SK-N-SH treated with all-trans-retinoic acid at 6 μM for 48 hours (cell line): ENCODE measurements at regions not wholly inside any gene's neighbourhood (a gene's known extent, or its start where the extent isn't known, plus 50 kb on each side); places are given as distances from the start of the nearest gene placed in this dataset.

Source experiments
- ARNTL ChIP-seq: fragments of 450-650 bp; formaldehyde crosslinking; IDR thresholded peaks from 2 replicates; pipeline ENCODE4 v1.5.0; 2020; ENCODE audit warnings: low read depth, mild to moderate bottlenecking, moderate library complexity, borderline replicate concordance
- BACH2 ChIP-seq: fragments of 250-450 bp; sonication (Bioruptor Pico); IDR thresholded peaks from 2 replicates; pipeline ENCODE4 v1.9.0; 2021; ENCODE audit warnings: mild to moderate bottlenecking, borderline replicate concordance
- GLIS3 ChIP-seq: fragments of 250-450 bp; sonication (Bioruptor Pico); IDR thresholded peaks from 2 replicates; pipeline ENCODE4 v1.5.0; 2020; ENCODE audit warnings: mild to moderate bottlenecking, moderate library complexity
- PPARA ChIP-seq: fragments of 250-450 bp; sonication (Bioruptor Pico); IDR thresholded peaks from 2 replicates; pipeline ENCODE4 v1.5.0; 2020; ENCODE audit warnings: mild to moderate bottlenecking, borderline replicate concordance
- RARB ChIP-seq: fragments of 250-450 bp; sonication (Bioruptor Pico); IDR thresholded peaks from 2 replicates; pipeline ENCODE4 v1.8.0; 2021; ENCODE audit warnings: mild to moderate bottlenecking, moderate library complexity
- SNAI2 ChIP-seq: fragments of 250-450 bp; sonication (Bioruptor Pico); IDR thresholded peaks from 2 replicates; pipeline ENCODE4 v1.5.0; 2020; ENCODE audit warnings: mild to moderate bottlenecking, moderate library complexity
- ZFP3 ChIP-seq: fragments of 250-450 bp; sonication (Bioruptor Pico); IDR thresholded peaks from 2 replicates; pipeline ENCODE4 v1.5.0; 2020; ENCODE audit warnings: mild to moderate bottlenecking, moderate library complexity
- TF ChIP-seq, protein P1 (sequence below): fragments of 250-450 bp; sonication (Bioruptor Pico); IDR thresholded peaks from 2 replicates; pipeline ENCODE4 v1.8.0; 2020; ENCODE audit warnings: mild to moderate bottlenecking, moderate library complexity, borderline replicate concordance
- TF ChIP-seq, protein P2 (sequence below): fragments of 250-450 bp; sonication (Bioruptor Pico); IDR thresholded peaks from 2 replicates; pipeline ENCODE4 v1.5.1; 2020; ENCODE audit warnings: low read depth, mild to moderate bottlenecking, moderate library complexity
- TF ChIP-seq, protein P3 (sequence below): fragments of 250-450 bp; sonication (Bioruptor Pico); IDR thresholded peaks from 2 replicates; pipeline ENCODE4 v1.5.0; 2020; ENCODE audit warnings: mild to moderate bottlenecking, moderate library complexity

DNA sequence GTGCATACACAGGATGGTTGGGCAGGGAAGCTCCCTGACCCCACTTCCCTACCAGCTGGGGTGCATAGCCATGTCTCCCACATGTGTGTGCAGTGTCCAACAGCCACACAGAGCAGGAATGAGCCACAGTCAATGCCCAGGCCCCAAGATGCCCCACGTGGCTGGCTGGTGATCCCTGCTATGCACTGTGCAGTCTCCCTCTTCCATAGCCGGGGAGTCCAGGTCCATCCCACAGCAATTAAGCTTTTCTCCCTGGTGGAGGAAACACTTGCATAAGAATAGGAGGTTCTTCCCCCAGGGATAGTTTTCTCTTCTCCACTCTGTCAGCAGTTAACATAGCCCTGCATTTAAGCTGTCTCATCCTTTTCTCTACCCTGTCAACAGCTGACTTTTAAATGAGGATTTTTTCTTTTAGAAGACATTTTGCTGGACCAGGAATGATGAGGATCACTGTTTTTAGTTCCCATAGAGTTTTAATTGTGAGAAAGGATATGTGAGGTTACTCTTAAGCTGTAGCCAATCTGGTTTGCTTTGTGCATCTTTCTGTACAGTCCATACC is 396.5 kb upstream of the VWC2 start:
- TF ChIP-seq, protein P1, sequence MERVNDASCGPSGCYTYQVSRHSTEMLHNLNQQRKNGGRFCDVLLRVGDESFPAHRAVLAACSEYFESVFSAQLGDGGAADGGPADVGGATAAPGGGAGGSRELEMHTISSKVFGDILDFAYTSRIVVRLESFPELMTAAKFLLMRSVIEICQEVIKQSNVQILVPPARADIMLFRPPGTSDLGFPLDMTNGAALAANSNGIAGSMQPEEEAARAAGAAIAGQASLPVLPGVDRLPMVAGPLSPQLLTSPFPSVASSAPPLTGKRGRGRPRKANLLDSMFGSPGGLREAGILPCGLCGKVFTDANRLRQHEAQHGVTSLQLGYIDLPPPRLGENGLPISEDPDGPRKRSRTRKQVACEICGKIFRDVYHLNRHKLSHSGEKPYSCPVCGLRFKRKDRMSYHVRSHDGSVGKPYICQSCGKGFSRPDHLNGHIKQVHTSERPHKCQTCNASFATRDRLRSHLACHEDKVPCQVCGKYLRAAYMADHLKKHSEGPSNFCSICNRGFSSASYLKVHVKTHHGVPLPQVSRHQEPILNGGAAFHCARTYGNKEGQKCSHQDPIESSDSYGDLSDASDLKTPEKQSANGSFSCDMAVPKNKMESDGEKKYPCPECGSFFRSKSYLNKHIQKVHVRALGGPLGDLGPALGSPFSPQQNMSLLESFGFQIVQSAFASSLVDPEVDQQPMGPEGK (CRISPR knock-in tag), result no peak
- no peak for TF ChIP-seq PPARA (CRISPR knock-in tag)
- no peak for TF ChIP-seq BACH2
- no peak for TF ChIP-seq GLIS3 (CRISPR knock-in tag)
- TF ChIP-seq RARB (CRISPR knock-in tag), result no peak
- no peak for TF ChIP-seq SNAI2 (CRISPR knock-in tag)
- TF ChIP-seq, protein P2, sequence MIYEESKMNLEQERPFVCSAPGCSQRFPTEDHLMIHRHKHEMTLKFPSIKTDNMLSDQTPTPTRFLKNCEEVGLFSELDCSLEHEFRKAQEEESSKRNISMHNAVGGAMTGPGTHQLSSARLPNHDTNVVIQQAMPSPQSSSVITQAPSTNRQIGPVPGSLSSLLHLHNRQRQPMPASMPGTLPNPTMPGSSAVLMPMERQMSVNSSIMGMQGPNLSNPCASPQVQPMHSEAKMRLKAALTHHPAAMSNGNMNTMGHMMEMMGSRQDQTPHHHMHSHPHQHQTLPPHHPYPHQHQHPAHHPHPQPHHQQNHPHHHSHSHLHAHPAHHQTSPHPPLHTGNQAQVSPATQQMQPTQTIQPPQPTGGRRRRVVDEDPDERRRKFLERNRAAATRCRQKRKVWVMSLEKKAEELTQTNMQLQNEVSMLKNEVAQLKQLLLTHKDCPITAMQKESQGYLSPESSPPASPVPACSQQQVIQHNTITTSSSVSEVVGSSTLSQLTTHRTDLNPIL (CRISPR knock-in tag), result no peak
- no peak for TF ChIP-seq ZFP3
- TF ChIP-seq, protein P3, sequence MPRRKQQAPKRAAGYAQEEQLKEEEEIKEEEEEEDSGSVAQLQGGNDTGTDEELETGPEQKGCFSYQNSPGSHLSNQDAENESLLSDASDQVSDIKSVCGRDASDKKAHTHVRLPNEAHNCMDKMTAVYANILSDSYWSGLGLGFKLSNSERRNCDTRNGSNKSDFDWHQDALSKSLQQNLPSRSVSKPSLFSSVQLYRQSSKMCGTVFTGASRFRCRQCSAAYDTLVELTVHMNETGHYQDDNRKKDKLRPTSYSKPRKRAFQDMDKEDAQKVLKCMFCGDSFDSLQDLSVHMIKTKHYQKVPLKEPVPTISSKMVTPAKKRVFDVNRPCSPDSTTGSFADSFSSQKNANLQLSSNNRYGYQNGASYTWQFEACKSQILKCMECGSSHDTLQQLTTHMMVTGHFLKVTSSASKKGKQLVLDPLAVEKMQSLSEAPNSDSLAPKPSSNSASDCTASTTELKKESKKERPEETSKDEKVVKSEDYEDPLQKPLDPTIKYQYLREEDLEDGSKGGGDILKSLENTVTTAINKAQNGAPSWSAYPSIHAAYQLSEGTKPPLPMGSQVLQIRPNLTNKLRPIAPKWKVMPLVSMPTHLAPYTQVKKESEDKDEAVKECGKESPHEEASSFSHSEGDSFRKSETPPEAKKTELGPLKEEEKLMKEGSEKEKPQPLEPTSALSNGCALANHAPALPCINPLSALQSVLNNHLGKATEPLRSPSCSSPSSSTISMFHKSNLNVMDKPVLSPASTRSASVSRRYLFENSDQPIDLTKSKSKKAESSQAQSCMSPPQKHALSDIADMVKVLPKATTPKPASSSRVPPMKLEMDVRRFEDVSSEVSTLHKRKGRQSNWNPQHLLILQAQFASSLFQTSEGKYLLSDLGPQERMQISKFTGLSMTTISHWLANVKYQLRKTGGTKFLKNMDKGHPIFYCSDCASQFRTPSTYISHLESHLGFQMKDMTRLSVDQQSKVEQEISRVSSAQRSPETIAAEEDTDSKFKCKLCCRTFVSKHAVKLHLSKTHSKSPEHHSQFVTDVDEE (CRISPR knock-in tag), result no peak
- no peak for TF ChIP-seq ARNTL (CRISPR knock-in tag)
